Glutamatergic neuron (in vitro differentiated cells): ENCODE measurements at regions not wholly inside any gene's neighbourhood (a gene's known extent, or its start where the extent isn't known, plus 50 kb on each side); places are given as distances from the start of the nearest gene placed in this dataset.

ENCODE experiments used
- DNase-seq: peaks from one replicate; pipeline ENCODE4 v3.0.0; 2022
- H3K27ac Mint-ChIP-seq: one replicate; pipeline ENCODE4 v1.8.0; 2020; ENCODE audit warnings: mild to moderate bottlenecking, mixed read lengths, inconsistent platforms; ENCODE audit not compliant: unreplicated experiment
- H3K27me3 Mint-ChIP-seq: one replicate; pipeline ENCODE4 v1.8.0; 2020; ENCODE audit warnings: mild to moderate bottlenecking, moderate library complexity, mixed read lengths, inconsistent platforms; ENCODE audit not compliant: unreplicated experiment
- H3K36me3 Mint-ChIP-seq: one replicate; pipeline ENCODE4 v1.8.0; 2020; ENCODE audit warnings: mild to moderate bottlenecking, mixed read lengths, inconsistent platforms; ENCODE audit not compliant: unreplicated experiment
- H3K4me1 Mint-ChIP-seq: one replicate; pipeline ENCODE4 v1.8.0; 2020; ENCODE audit warnings: mild to moderate bottlenecking, low read depth, mixed read lengths, inconsistent platforms; ENCODE audit not compliant: unreplicated experiment
- H3K4me3 Mint-ChIP-seq: one replicate; pipeline ENCODE4 v1.8.0; 2020; ENCODE audit warnings: mild to moderate bottlenecking, mixed read lengths, inconsistent platforms; ENCODE audit not compliant: unreplicated experiment
- H3K9me3 Mint-ChIP-seq: one replicate; pipeline ENCODE4 v1.8.0; 2020; ENCODE audit warnings: mild to moderate bottlenecking, moderate library complexity, mixed read lengths, inconsistent platforms; ENCODE audit not compliant: unreplicated experiment
- CTCF ChIP-seq: fragments of 200-600 bp; sonication (generic); IDR thresholded peaks from one replicate; pipeline ENCODE4 v1.5.0; 2021; ENCODE audit not compliant: partially characterized antibody, unreplicated experiment

- no peak for DNase-seq
- H3K9me3 Mint-ChIP-seq = peaks cover 2% of the 10 kb centered on the region
- peaks cover 4% of the 10 kb centered on the region for H3K27me3 Mint-ChIP-seq
- H3K36me3 Mint-ChIP-seq = peaks cover 17% of the 10 kb centered on the region
- no peak for TF ChIP-seq CTCF
- no peak overlapping the region for H3K4me3 Mint-ChIP-seq
- no peak overlapping the region for H3K27ac Mint-ChIP-seq
- peaks cover 3% of the 10 kb centered on the region for H3K4me1 Mint-ChIP-seq
Measured at GRCh38 chr9:16281707-16282106, 588.8 kb downstream of the BNC2 start.

- DNase-seq = no peak
- peaks cover 1% of the 10 kb centered on the region for H3K27me3 Mint-ChIP-seq
- peaks cover 2% of the 10 kb centered on the region for H3K9me3 Mint-ChIP-seq
- no peaks in the 10 kb centered on the region for H3K4me1 Mint-ChIP-seq
- no peak for TF ChIP-seq CTCF
- peaks cover 17% of the 10 kb centered on the region for H3K36me3 Mint-ChIP-seq
- H3K27ac Mint-ChIP-seq = no peak overlapping the region
- no peak overlapping the region for H3K4me3 Mint-ChIP-seq
Measured at GRCh38 chr9:16282216-16282615, 588.3 kb downstream of the BNC2 start.

GRCh38 chr9:16282718-16283117, 587.8 kb downstream of the BNC2 start:
- Mint-ChIP-seq H3K4me3 (no peak overlapping the region), H3K36me3 (peaks cover 17% of the 10 kb centered on the region), H3K27me3 (peaks cover 1% of the 10 kb centered on the region), H3K27ac (no peak overlapping the region), H3K4me1 (no peaks in the 10 kb centered on the region), H3K9me3 (peaks cover 2% of the 10 kb centered on the region)
- DNase-seq = no peak
- no peak for TF ChIP-seq CTCF

- Mint-ChIP-seq H3K4me1 (no peaks in the 10 kb centered on the region), H3K27ac (no peak overlapping the region)
- DNase-seq = no peak
Measured at GRCh38 chr9:16286160-16286559, 584.3 kb downstream of the BNC2 start.

GRCh38 chr9:16289639-16290038, 580.8 kb downstream of the BNC2 start:
- TF ChIP-seq CTCF = no peak
- Mint-ChIP-seq H3K4me3 (no peak overlapping the region), H3K27me3 (no peaks in the 10 kb centered on the region), H3K9me3 (no peaks in the 10 kb centered on the region), H3K4me1 (no peaks in the 10 kb centered on the region), H3K27ac (no peak overlapping the region), H3K36me3 (peaks cover 8% of the 10 kb centered on the region)
- no peak for DNase-seq

More at GRCh38 chr9:16286160-16286559, 584.3 kb downstream of the BNC2 start:
- no peak for TF ChIP-seq CTCF
- H3K27me3 Mint-ChIP-seq = peaks cover 1% of the 10 kb centered on the region
- no peak overlapping the region for H3K4me3 Mint-ChIP-seq
- H3K9me3 Mint-ChIP-seq = peaks cover 2% of the 10 kb centered on the region
- peaks cover 17% of the 10 kb centered on the region for H3K36me3 Mint-ChIP-seq
